GM23338 (cell line): ENCODE measurements at regions not wholly inside any gene's neighbourhood (a gene's known extent, or its start where the extent isn't known, plus 50 kb on each side); places are given as distances from the start of the nearest gene placed in this dataset.

ENCODE experiments used
- CREB1 ChIP-seq: fragments of 250-450 bp; sonication (Bioruptor Pico); IDR thresholded peaks from 2 replicates; pipeline ENCODE4 v1.5.0; 2020; ENCODE audit warnings: low read depth, mild to moderate bottlenecking, moderate library complexity
- CTCF ChIP-seq, 2 experiments: fragments of 200-600 bp in 1 of 2; sonication (generic) in 1 of 2; conservative IDR thresholded peaks; 2 replicates each; pipeline versions ENCODE4 v1.5.1 to v1.6.1; 2016 to 2017; ENCODE audit warnings: antibody characterized with exemption in 2 of 2, low read depth in 2 of 2, mild to moderate bottlenecking in 2 of 2, moderate library complexity in 1 of 2
- EZH2 ChIP-seq: fragments of 200-600 bp; sonication (generic); IDR thresholded peaks from one replicate; pipeline ENCODE4 v1.8.0; 2017; ENCODE audit warnings: antibody characterized with exemption, mild to moderate bottlenecking, low read depth; ENCODE audit not compliant: unreplicated experiment
- EZH2phosphoT487 ChIP-seq: fragments of 200-600 bp; sonication (generic); IDR thresholded peaks from one replicate; pipeline ENCODE4 v1.8.1; 2018; ENCODE audit warnings: antibody characterized with exemption; ENCODE audit not compliant: unreplicated experiment
- JUNB ChIP-seq: IDR thresholded peaks from one replicate; pipeline ENCODE4 v1.6.1; 2016; ENCODE audit warnings: antibody characterized with exemption; ENCODE audit not compliant: unreplicated experiment
- NANOG ChIP-seq: IDR thresholded peaks from 2 replicates; pipeline ENCODE4 v1.6.1; 2016; ENCODE audit warnings: antibody characterized with exemption, borderline replicate concordance
- POLR2AphosphoS5 ChIP-seq: IDR thresholded peaks from 2 replicates; pipeline ENCODE4 v1.6.1; 2016; ENCODE audit warnings: antibody characterized with exemption, low read depth
- ZNF114 ChIP-seq: fragments of 250-450 bp; sonication (Bioruptor Pico); IDR thresholded peaks from 2 replicates; pipeline ENCODE4 v1.5.0; 2020; ENCODE audit warnings: mild to moderate bottlenecking, moderate library complexity
- ZNF331 ChIP-seq: fragments of 250-450 bp; sonication (Bioruptor Pico); IDR thresholded peaks from 2 replicates; pipeline ENCODE4 v1.5.0; 2020; ENCODE audit warnings: low read depth, mild to moderate bottlenecking, moderate library complexity
- ZNF462 ChIP-seq: fragments of 250-450 bp; sonication (Bioruptor Pico); IDR thresholded peaks from 2 replicates; pipeline ENCODE4 v1.5.0; 2020; ENCODE audit warnings: mild to moderate bottlenecking, moderate library complexity
- TF ChIP-seq, protein P1 (sequence below): IDR thresholded peaks from one replicate; pipeline ENCODE4 v1.6.1; 2018; ENCODE audit warnings: antibody characterized with exemption; ENCODE audit not compliant: unreplicated experiment

DNA sequence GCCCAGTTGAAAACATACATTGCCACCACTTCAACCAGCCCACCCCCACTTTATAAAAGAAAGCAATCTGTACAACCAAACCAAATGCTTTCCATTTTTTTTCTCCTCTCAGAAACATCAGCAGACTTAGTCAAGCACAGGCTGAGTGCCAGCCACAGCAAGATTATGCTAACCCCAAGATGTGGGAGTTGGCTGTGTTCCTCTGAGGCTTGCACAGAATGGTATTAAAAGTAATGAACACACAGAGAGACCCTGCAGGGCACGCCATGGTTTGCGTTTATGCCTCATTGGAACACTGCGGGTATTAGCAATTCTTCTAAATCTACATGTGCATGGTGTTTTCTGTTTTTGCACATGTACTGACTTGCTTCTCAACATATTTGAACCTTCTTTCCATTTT is 419.9 kb upstream of the GRAMD2B start:
- TF ChIP-seq CTCF (conservative IDR thresholded peaks at IDR 0.05; ENCODE audit: low read depth in 2 of 2) (no peak), JUNB (no peak), EZH2 (no peak), CREB1 (no peak), EZH2phosphoT487 (no peak), POLR2AphosphoS5 (no peak), ZNF331 (CRISPR knock-in tag) (no peak), ZNF114 (no peak), NANOG (no peak), ZNF462 (CRISPR knock-in tag) (no peak)
- TF ChIP-seq, protein P1, sequence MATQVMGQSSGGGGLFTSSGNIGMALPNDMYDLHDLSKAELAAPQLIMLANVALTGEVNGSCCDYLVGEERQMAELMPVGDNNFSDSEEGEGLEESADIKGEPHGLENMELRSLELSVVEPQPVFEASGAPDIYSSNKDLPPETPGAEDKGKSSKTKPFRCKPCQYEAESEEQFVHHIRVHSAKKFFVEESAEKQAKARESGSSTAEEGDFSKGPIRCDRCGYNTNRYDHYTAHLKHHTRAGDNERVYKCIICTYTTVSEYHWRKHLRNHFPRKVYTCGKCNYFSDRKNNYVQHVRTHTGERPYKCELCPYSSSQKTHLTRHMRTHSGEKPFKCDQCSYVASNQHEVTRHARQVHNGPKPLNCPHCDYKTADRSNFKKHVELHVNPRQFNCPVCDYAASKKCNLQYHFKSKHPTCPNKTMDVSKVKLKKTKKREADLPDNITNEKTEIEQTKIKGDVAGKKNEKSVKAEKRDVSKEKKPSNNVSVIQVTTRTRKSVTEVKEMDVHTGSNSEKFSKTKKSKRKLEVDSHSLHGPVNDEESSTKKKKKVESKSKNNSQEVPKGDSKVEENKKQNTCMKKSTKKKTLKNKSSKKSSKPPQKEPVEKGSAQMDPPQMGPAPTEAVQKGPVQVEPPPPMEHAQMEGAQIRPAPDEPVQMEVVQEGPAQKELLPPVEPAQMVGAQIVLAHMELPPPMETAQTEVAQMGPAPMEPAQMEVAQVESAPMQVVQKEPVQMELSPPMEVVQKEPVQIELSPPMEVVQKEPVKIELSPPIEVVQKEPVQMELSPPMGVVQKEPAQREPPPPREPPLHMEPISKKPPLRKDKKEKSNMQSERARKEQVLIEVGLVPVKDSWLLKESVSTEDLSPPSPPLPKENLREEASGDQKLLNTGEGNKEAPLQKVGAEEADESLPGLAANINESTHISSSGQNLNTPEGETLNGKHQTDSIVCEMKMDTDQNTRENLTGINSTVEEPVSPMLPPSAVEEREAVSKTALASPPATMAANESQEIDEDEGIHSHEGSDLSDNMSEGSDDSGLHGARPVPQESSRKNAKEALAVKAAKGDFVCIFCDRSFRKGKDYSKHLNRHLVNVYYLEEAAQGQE = no peak
